IMR-90 (cell line): ENCODE measurements at regions not wholly inside any gene's neighbourhood (a gene's known extent, or its start where the extent isn't known, plus 50 kb on each side); places are given as distances from the start of the nearest gene placed in this dataset.

ENCODE experiments used
- ATAC-seq: fragments of 200-7000 bp; cut with Tn5 transposase; 2 replicates; pipeline ENCODE4 v1.9.1; 2020; ENCODE audit warnings: low read depth, mild to moderate bottlenecking, moderate library complexity
- BruUV-seq: library from RNA; stranded (reverse); fragments of 400-500 nt; replicated peaks from 2 replicates; lab custom pipeline; 2021; lab: Mats Ljungman, UMichigan
- CTCF ChIA-PET: fragments of 300-600 bp; formaldehyde crosslinking; extraction: SDS; loops from one replicate; lab custom pipeline; 2021; ENCODE audit warnings: antibody characterized with exemption; lab: Yijun Ruan, JAX
- POLR2A ChIA-PET: fragments of 300-600 bp; sonication (Branson Sonifier 250); formaldehyde crosslinking; loops from one replicate; lab custom pipeline; 2022; ENCODE audit warnings: antibody characterized with exemption; ENCODE audit not compliant: unreplicated experiment; lab: Charles Lee
- DNase-seq: peaks from one replicate; pipeline ENCODE4 v3.0.0; 2013
- H2AFZ ChIP-seq: replicated peaks from 2 replicates; pipeline ENCODE3; 2013; ENCODE audit warnings: low read length, mild to moderate bottlenecking; ENCODE audit not compliant: poor library complexity
- H2AK5ac ChIP-seq: 2 replicates; pipeline ENCODE4 v1.6.1; 2013; ENCODE audit warnings: low read depth, low read length, inconsistent platforms
- H2AK9ac ChIP-seq: replicated peaks from 2 replicates; pipeline ENCODE3; 2013; ENCODE audit warnings: mild to moderate bottlenecking, low read depth, low read length, moderate library complexity; ENCODE audit not compliant: poor library complexity
- H2BK120ac ChIP-seq: 2 replicates; pipeline ENCODE4 v1.6.1; 2013; ENCODE audit warnings: low read depth, low read length, inconsistent platforms
- H2BK15ac ChIP-seq: 3 replicates; pipeline ENCODE4 v1.6.1; 2013; ENCODE audit warnings: low read depth, low read length, inconsistent platforms
- H2BK20ac ChIP-seq: 2 replicates; pipeline ENCODE4 v1.6.1; 2013; ENCODE audit warnings: low read depth, mild to moderate bottlenecking, inconsistent platforms, low read length, moderate library complexity
- H2BK5ac ChIP-seq: 2 replicates; pipeline ENCODE4 v1.6.1; 2013; ENCODE audit warnings: mild to moderate bottlenecking, low read depth, low read length, inconsistent platforms; ENCODE audit not compliant: poor library complexity, severe bottlenecking
- H3K14ac ChIP-seq: replicated peaks from 2 replicates; pipeline ENCODE4 v1.6.1; 2013; ENCODE audit warnings: low read depth, low read length, inconsistent platforms
- H3K18ac ChIP-seq: 2 replicates; pipeline ENCODE4 v1.6.1; 2013; ENCODE audit warnings: low read depth, low read length, control low read depth
- H3K23ac ChIP-seq: 2 replicates; pipeline ENCODE4 v1.6.1; 2013; ENCODE audit warnings: low read depth, low read length, inconsistent platforms
- H3K27ac ChIP-seq: 2 replicates; pipeline ENCODE4 v1.5.1; 2013; ENCODE audit warnings: mild to moderate bottlenecking, control low read depth, low read length; ENCODE audit not compliant: insufficient read depth
- H3K27me3 ChIP-seq: 2 replicates; pipeline ENCODE4 v1.6.1; 2013; ENCODE audit warnings: low read length; ENCODE audit not compliant: control insufficient read depth, insufficient read depth
- H3K36me3 ChIP-seq: 2 replicates; pipeline ENCODE4 v1.6.1; 2013; ENCODE audit warnings: low read length, mixed read lengths; ENCODE audit not compliant: control insufficient read depth, insufficient read depth
- H3K4ac ChIP-seq: 2 replicates; pipeline ENCODE4 v1.6.1; 2013; ENCODE audit warnings: low read depth, low read length, inconsistent platforms
- H3K4me1 ChIP-seq: 2 replicates; pipeline ENCODE4 v1.6.1; 2013; ENCODE audit warnings: low read length, mixed read lengths; ENCODE audit not compliant: control insufficient read depth, insufficient read depth
- H3K4me2 ChIP-seq: 2 replicates; pipeline ENCODE4 v1.6.1; 2013; ENCODE audit warnings: low read depth, mild to moderate bottlenecking, control low read depth, low read length, moderate library complexity
- H3K4me3 ChIP-seq: 2 replicates; pipeline ENCODE4 v1.5.1; 2013; ENCODE audit warnings: low read depth, mild to moderate bottlenecking, control low read depth, low read length, moderate library complexity; ENCODE audit not compliant: insufficient read depth
- H3K56ac ChIP-seq: 2 replicates; pipeline ENCODE4 v1.6.1; 2013; ENCODE audit warnings: low read length, inconsistent platforms; ENCODE audit not compliant: insufficient read depth; ENCODE audit errors: extremely low read depth
- H3K79me1 ChIP-seq, 2 experiments: 2 replicates each; pipeline ENCODE4 v1.6.1; 2013; ENCODE audit warnings: low read length in 2 of 2, inconsistent platforms in 1 of 2, low read depth in 1 of 2
- H3K9ac ChIP-seq: 2 replicates; pipeline ENCODE4 v1.6.1; 2013; ENCODE audit warnings: low read depth, low read length, control low read depth
- H3K9me1 ChIP-seq: 2 replicates; pipeline ENCODE4 v1.6.1; 2013; ENCODE audit warnings: low read length, inconsistent platforms; ENCODE audit not compliant: insufficient read depth
- H3K9me3 ChIP-seq: 2 replicates; pipeline ENCODE4 v1.6.1; 2013; ENCODE audit warnings: low read length; ENCODE audit not compliant: control insufficient read depth, insufficient read depth
- H4K20me1 ChIP-seq: 2 replicates; pipeline ENCODE4 v1.6.1; 2013; ENCODE audit warnings: low read length, inconsistent platforms; ENCODE audit not compliant: insufficient read depth
- H4K5ac ChIP-seq: 2 replicates; pipeline ENCODE4 v1.6.1; 2013; ENCODE audit warnings: mild to moderate bottlenecking, low read depth, low read length, control low read depth
- H4K8ac ChIP-seq, 2 experiments: 2 replicates each; pipeline ENCODE4 v1.6.1; 2013; ENCODE audit warnings: low read depth in 2 of 2, low read length in 2 of 2, control low read depth in 1 of 2, inconsistent platforms in 1 of 2
- H4K91ac ChIP-seq: 2 replicates; pipeline ENCODE4 v1.6.1; 2013; ENCODE audit warnings: low read depth, low read length, inconsistent platforms; ENCODE audit not compliant: insufficient read depth
- CEBPB ChIP-seq: IDR thresholded peaks from 2 replicates; pipeline ENCODE4 v1.6.1; 2012; ENCODE audit warnings: low read depth, low read length, improper control_type of control experiment
- FOS ChIP-seq: fragments of 150-350 bp; IDR thresholded peaks from 2 replicates; pipeline ENCODE4 v1.6.1; 2016; ENCODE audit warnings: low read depth, low read length
- MAFK ChIP-seq: IDR thresholded peaks from 2 replicates; pipeline ENCODE4 v1.6.1; 2012; ENCODE audit warnings: low read depth, low read length, improper control_type of control experiment
- MAZ ChIP-seq: IDR thresholded peaks from 2 replicates; pipeline ENCODE4 v1.6.1; 2012; ENCODE audit warnings: low read depth, mild to moderate bottlenecking, low read length, improper control_type of control experiment, moderate library complexity, borderline replicate concordance
- NFE2L2 ChIP-seq: fragments of 150-350 bp; IDR thresholded peaks from 2 replicates; pipeline ENCODE4 v1.6.1; 2016; ENCODE audit warnings: low read depth, mild to moderate bottlenecking, low read length
- RAD21 ChIP-seq: IDR thresholded peaks from 2 replicates; pipeline ENCODE4 v1.6.1; 2012; ENCODE audit warnings: low read length, improper control_type of control experiment
- RCOR1 ChIP-seq: IDR thresholded peaks from 2 replicates; pipeline ENCODE4 v1.6.1; 2012; ENCODE audit warnings: mild to moderate bottlenecking, low read length, improper control_type of control experiment; ENCODE audit not compliant: insufficient replicate concordance
- SMC3 ChIP-seq: fragments of 150-350 bp; IDR thresholded peaks from 2 replicates; pipeline ENCODE4 v1.6.1; 2016; ENCODE audit warnings: low read depth, mild to moderate bottlenecking, antibody characterized with exemption, low read length, moderate library complexity
- dilution Hi-C: fragments of 300-500 bp; cut with HindIII; formaldehyde crosslinking; loops from one replicate; pipeline ENCODE4 v1.14.3; 2018; ENCODE audit warnings: low sequenced_read_pairs; ENCODE audit not compliant: unreplicated experiment
- in situ Hi-C: fragments of 300-500 bp; cut with MboI; formaldehyde crosslinking; loops from 3 replicates; pipeline ENCODE4 v1.14.3; 2019; ENCODE audit warnings: low sequenced_read_pairs, inconsistent platforms, mixed read lengths
- intact Hi-C: fragments of 100-400 bp; cut with micrococcal nuclease; formaldehyde crosslinking; loops from 2 replicates; pipeline ENCODE4 v1.10.0; 2022

DNA sequence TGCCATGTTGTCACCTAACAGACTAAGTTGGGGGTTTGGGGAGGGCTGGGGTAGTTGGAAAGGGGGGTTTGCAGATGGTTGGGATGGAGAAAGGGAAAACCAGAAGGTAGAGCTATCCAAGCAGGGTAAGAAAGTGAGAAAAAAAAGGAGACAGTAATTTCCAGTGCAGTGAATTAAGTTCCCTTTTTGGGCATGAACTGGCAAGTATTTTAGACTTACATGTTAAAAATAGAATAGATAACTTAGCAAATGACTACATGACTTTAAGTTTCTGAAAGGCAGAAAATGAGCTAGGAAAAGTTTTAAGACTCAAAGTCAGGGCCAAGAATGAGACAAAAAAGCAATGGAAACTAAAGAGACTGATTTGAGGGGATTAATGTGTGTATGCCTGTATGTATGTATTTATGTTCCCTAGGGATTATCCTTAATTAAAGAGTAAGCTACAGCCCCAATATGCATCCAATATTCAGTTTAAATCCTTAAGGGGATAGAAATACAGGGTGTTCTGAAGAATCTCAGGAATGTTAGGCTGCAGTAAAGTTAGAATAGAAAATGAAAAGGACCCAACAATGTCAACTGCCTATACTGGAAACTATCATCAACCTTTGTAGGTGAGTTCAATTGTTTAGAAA, 285.2 kb upstream of the MME start:
- H4K91ac ChIP-seq, result peak overlapping the region; percentile 70
- POLR2A ChIA-PET, result no interaction called here
- dilution Hi-C loops, result no loop called here

More for the DNA sequence above, 285.2 kb upstream of the MME start:
- DNase-seq (no peak), ATAC-seq (peak; percentile 12)
- Histone ChIP-seq H2AK5ac (peak overlapping the region; percentile 97), H3K4me3 (no peak overlapping the region), H4K5ac (peak overlapping the region; percentile 70; the same call in 1 of the 2 replicates), H3K27me3 (no peaks in the 10 kb centered on the region), H3K4me1 (peaks cover 7% of the 10 kb centered on the region), H3K18ac (peak overlapping the region; percentile 90), H4K8ac (peak overlapping the region; percentile 32 to 34; a peak in 2 of 4 replicates), H2AFZ (peak overlapping the region; percentile 24), H3K9me1 (peaks cover 4% of the 10 kb centered on the region), H3K56ac (no peak overlapping the region), H2BK15ac (peak overlapping the region; percentile 92; the same call in 1 of the 3 replicates), H3K23ac (peak overlapping the region; percentile 76; the same call in 1 of the 2 replicates), H3K9ac (no peak overlapping the region), H3K14ac (peak overlapping the region; percentile 61), H4K20me1 (no peaks in the 10 kb centered on the region), H2AK9ac (no peak overlapping the region), H2BK20ac (peak overlapping the region; percentile 86), H3K4ac (peak overlapping the region; percentile 30), H3K9me3 (no peaks in the 10 kb centered on the region), H3K27ac (no peak overlapping the region; the same call in none of the 2 replicates), H3K4me2 (peak overlapping the region; percentile 15; the same call in 1 of the 2 replicates), H3K36me3 (no peaks in the 10 kb centered on the region), H2BK120ac (peak overlapping the region; percentile 83), H2BK5ac (peak overlapping the region; percentile 56), H3K79me1 (no peaks in the 10 kb centered on the region)
- in situ Hi-C loops, result no loop called here
- BruUV-seq, result no TSS peak
- intact Hi-C loops, result no loop called here
- CTCF ChIA-PET, result interaction anchor here (0.7 to 0.8 kb wide), 2 partner anchors 12 to 15 kb away, joined by 3 read pairs; no protein-coding TSS in a partner anchor
- TF ChIP-seq MAZ (no peak), SMC3 (no peak), CEBPB (no peak), NFE2L2 (no peak), RAD21 (no peak), MAFK (no peak), FOS (no peak), RCOR1 (no peak)
